GM23248 (cell line): ENCODE measurements at regions not wholly inside any gene's neighbourhood (a gene's known extent, or its start where the extent isn't known, plus 50 kb on each side); places are given as distances from the start of the nearest gene placed in this dataset.

ENCODE experiments used
- DNase-seq: peaks from one replicate; pipeline ENCODE4 v3.0.0-alpha.2; 2015
- H2AFZ ChIP-seq: fragments of 200-600 bp; sonication (generic); 2 replicates; pipeline ENCODE4 v1.6.1; 2016; ENCODE audit warnings: antibody characterized with exemption
- H3F3A ChIP-seq: fragments of 200-600 bp; sonication (generic); 2 replicates; pipeline ENCODE4 v1.6.1; 2016; ENCODE audit warnings: mild to moderate bottlenecking, antibody characterized with exemption, mixed run types; ENCODE audit not compliant: insufficient read depth
- H3K27ac ChIP-seq: fragments of 200-600 bp; sonication (generic); 2 replicates; pipeline ENCODE4 v1.5.1; 2016; ENCODE audit warnings: mild to moderate bottlenecking
- H3K27me3 ChIP-seq: fragments of 200-600 bp; sonication (generic); replicated peaks from 2 replicates; pipeline ENCODE4 v1.6.1; 2016; ENCODE audit warnings: mild to moderate bottlenecking; ENCODE audit not compliant: insufficient read depth
- H3K36me3 ChIP-seq: fragments of 200-600 bp; sonication (generic); 2 replicates; pipeline ENCODE4 v1.6.1; 2016; ENCODE audit warnings: low read depth, mild to moderate bottlenecking
- H3K4me1 ChIP-seq: fragments of 200-600 bp; sonication (generic); 2 replicates; pipeline ENCODE4 v1.6.1; 2016; ENCODE audit warnings: mild to moderate bottlenecking; ENCODE audit not compliant: insufficient read depth
- H3K4me2 ChIP-seq: fragments of 200-600 bp; sonication (generic); one replicate; pipeline ENCODE4 v1.6.1; 2016; ENCODE audit warnings: mild to moderate bottlenecking; ENCODE audit not compliant: unreplicated experiment
- H3K4me3 ChIP-seq: fragments of 200-600 bp; sonication (generic); 2 replicates; pipeline ENCODE4 v1.5.1; 2016; ENCODE audit warnings: mild to moderate bottlenecking
- H3K79me2 ChIP-seq: fragments of 200-600 bp; sonication (generic); 2 replicates; pipeline ENCODE4 v1.6.1; 2016; ENCODE audit warnings: mild to moderate bottlenecking; ENCODE audit not compliant: insufficient read depth
- H3K9ac ChIP-seq: fragments of 200-600 bp; sonication (generic); 2 replicates; pipeline ENCODE4 v1.6.1; 2016; ENCODE audit warnings: mild to moderate bottlenecking
- H3K9me2 ChIP-seq: fragments of 200-600 bp; sonication (generic); 2 replicates; pipeline ENCODE4 v1.6.1; 2016; ENCODE audit warnings: mixed run types, mild to moderate bottlenecking, moderate library complexity; ENCODE audit not compliant: insufficient read depth
- H3K9me3 ChIP-seq: fragments of 200-600 bp; sonication (generic); one replicate; pipeline ENCODE4 v1.6.1; 2017; ENCODE audit warnings: low read depth
- H4K20me1 ChIP-seq: fragments of 200-600 bp; sonication (generic); 2 replicates; pipeline ENCODE4 v1.6.0; 2016; ENCODE audit not compliant: insufficient read depth
- EZH2 ChIP-seq: fragments of 200-600 bp; sonication (generic); IDR thresholded peaks from 2 replicates; pipeline ENCODE4 v1.6.1; 2018; ENCODE audit warnings: antibody characterized with exemption, mild to moderate bottlenecking; ENCODE audit not compliant: insufficient read depth, poor library complexity, severe bottlenecking
- EZH2phosphoT487 ChIP-seq: fragments of 200-600 bp; sonication (generic); IDR thresholded peaks from 2 replicates; pipeline ENCODE4 v1.6.1; 2018; ENCODE audit warnings: antibody characterized with exemption, moderate library complexity, mild to moderate bottlenecking, low read depth; ENCODE audit not compliant: insufficient read depth
- WGBS, 2 experiments: methylation state at CpG; one replicate each; pipeline ENCODE4 v1.1.6; 2015 to 2017; ENCODE audit warnings: low lambda C conversion rate in 2 of 2, low coverage in 1 of 2; ENCODE audit errors: missing lambda C conversion rate in 2 of 2; 5-methylcytosine and 5-hydroxymethylcytosine counted together
- in situ Hi-C: fragments of 300-500 bp; cut with MboI; formaldehyde crosslinking; loops from 2 replicates; pipeline ENCODE4 v1.15.0; 2020

DNA sequence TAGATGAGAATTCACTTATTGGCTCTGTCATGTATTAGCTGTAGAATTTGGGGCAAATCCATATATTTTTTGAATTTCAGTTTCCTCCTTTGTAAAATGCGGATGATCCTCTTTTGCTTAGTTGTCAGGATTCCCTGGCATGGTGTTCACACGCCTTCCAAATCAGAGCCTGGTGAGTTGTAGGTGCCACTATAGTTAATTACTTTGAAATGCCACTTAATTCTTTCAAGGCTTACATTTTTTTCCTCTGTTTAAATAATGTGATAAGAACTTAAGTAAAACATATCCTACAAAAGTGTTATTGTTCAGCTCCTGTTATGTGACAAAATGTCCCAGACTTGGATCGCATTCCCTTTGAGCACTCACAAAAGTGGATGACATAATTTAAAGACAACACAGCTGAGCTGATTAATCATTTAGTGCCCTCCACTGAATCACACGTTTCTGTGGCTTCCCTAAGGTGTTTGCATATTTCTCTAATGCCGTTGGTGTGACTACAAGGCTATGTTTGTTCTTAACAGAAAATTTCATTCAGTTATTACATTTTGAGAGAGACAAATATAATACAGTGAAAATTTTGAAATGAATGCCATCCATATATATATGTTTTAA is 471.2 kb upstream of the CHST9 start:
- no peak overlapping the region for H3K4me2 ChIP-seq
- H3K27ac ChIP-seq: no peak overlapping the region

GRCh38 chr18:27653247-27653646 is 468.1 kb upstream of the CHST9 start:
- TF ChIP-seq EZH2 (no peak), EZH2phosphoT487 (no peak)
- Histone ChIP-seq H3K36me3 (no peaks in the 10 kb centered on the region), H3K4me3 (no peak overlapping the region), H3K9ac (no peak overlapping the region), H3K27me3 (peaks cover 17% of the 10 kb centered on the region; the same call in 1 of the 2 replicates), H3K79me2 (no peaks in the 10 kb centered on the region), H3K4me2 (no peak overlapping the region), H3K4me1 (no peaks in the 10 kb centered on the region), H3K27ac (no peak overlapping the region), H3K9me2 (no peaks in the 10 kb centered on the region), H3F3A (no peaks in the 10 kb centered on the region), H2AFZ (no peak overlapping the region), H3K9me3 (no peaks in the 10 kb centered on the region), H4K20me1 (no peaks in the 10 kb centered on the region)
- DNase-seq: no peak
- in situ Hi-C loops: no loop called here

More for the DNA sequence above, 471.2 kb upstream of the CHST9 start:
- no peak for TF ChIP-seq EZH2
- no peak for TF ChIP-seq EZH2phosphoT487
- Histone ChIP-seq H3K79me2 (no peaks in the 10 kb centered on the region), H3K4me1 (no peaks in the 10 kb centered on the region), H4K20me1 (no peaks in the 10 kb centered on the region), H3K9ac (no peak overlapping the region), H3K4me3 (no peak overlapping the region), H3K27me3 (peaks cover 21% of the 10 kb centered on the region), H3F3A (no peaks in the 10 kb centered on the region), H2AFZ (no peak overlapping the region), H3K9me2 (no peaks in the 10 kb centered on the region), H3K36me3 (no peaks in the 10 kb centered on the region), H3K9me3 (no peaks in the 10 kb centered on the region)
- DNase-seq: peak; percentile 6
- WGBS, 2 experiments: 16 to 25% methylated on average over 5 of the region's 5 CpGs
- in situ Hi-C loops: no loop called here

GRCh38 chr18:27652480-27653121 is 467.5 kb upstream of the CHST9 start:
- Histone ChIP-seq H3K36me3 (no peaks in the 10 kb centered on the region), H3K4me2 (no peak overlapping the region), H3K9me2 (no peaks in the 10 kb centered on the region), H3K9ac (no peak overlapping the region), H3F3A (no peaks in the 10 kb centered on the region), H3K4me3 (no peak overlapping the region), H4K20me1 (no peaks in the 10 kb centered on the region), H2AFZ (no peak overlapping the region), H3K79me2 (no peaks in the 10 kb centered on the region), H3K4me1 (no peaks in the 10 kb centered on the region), H3K27ac (no peak overlapping the region), H3K9me3 (no peaks in the 10 kb centered on the region), H3K27me3 (peaks cover 22% of the 10 kb centered on the region; the same call in 1 of the 2 replicates)
- no peak for TF ChIP-seq EZH2
- no peak for TF ChIP-seq EZH2phosphoT487
- 9 to 12% methylated on average over 2 of the region's 2 CpGs for WGBS, 2 experiments
- DNase-seq: no peak
- in situ Hi-C loops: no loop called here

DNA sequence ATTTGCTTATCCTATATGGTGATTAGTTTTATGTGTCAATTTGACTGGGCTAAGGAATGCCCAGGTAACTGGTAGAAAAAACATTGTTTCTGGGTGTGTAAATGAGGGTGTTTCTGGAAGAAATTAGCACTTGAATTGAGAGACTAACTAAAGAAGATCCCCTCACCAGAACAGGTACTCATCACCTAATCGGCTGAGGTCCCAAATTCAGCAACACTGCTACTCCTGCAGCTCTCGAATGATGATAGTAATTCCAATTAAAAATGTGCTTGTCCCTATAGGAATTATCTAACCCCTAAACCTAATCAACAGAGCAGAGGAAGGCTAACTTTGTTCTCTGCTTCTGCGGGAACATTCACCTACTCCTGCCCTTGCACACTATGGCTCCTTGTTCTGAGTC is 464.5 kb upstream of the CHST9 start:
- H3K27ac ChIP-seq: no peak overlapping the region

More for the DNA sequence above, 464.5 kb upstream of the CHST9 start:
- Histone ChIP-seq H3K9me2 (no peaks in the 10 kb centered on the region), H2AFZ (no peak overlapping the region), H3K4me3 (no peak overlapping the region), H3K9ac (no peak overlapping the region), H3K79me2 (no peaks in the 10 kb centered on the region), H3K4me1 (no peaks in the 10 kb centered on the region), H3F3A (no peaks in the 10 kb centered on the region), H3K36me3 (no peaks in the 10 kb centered on the region), H3K27me3 (peaks cover 22% of the 10 kb centered on the region; the same call in 1 of the 2 replicates), H3K4me2 (no peak overlapping the region), H4K20me1 (no peaks in the 10 kb centered on the region), H3K9me3 (no peaks in the 10 kb centered on the region)
- TF ChIP-seq EZH2: no peak
- TF ChIP-seq EZH2phosphoT487: no peak
- no peak for DNase-seq
- 21% methylated on average over 3 of the region's 3 CpGs for WGBS, 2 experiments
- in situ Hi-C loops: no loop called here
